ENCODE measurements at regions not wholly inside any gene's neighbourhood (a gene's known extent, or its start where the extent isn't known, plus 50 kb on each side); places are given as distances from the start of the nearest gene placed in this dataset.

DNA sequence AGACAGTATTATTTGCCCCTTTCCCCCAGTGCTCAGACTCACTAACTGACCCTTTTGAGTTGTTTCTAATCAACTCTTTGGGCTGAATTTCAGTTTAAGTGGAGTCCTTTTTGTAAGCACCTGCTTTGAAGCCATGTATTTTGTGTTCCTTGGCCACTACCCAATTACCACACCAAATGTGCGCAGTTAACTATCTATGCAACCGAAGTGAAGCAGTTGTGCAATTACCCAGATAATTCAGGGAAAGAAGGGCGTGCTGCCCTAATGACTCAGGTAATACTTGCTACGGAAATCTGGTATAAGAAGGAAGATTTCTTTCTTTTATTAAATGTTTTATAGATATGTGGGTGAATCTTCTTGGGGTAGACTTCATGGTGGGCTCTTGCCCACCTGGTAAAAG, 371.9 kb upstream of the TBL1XR1 start:
- TF ChIP-seq, protein P1, sequence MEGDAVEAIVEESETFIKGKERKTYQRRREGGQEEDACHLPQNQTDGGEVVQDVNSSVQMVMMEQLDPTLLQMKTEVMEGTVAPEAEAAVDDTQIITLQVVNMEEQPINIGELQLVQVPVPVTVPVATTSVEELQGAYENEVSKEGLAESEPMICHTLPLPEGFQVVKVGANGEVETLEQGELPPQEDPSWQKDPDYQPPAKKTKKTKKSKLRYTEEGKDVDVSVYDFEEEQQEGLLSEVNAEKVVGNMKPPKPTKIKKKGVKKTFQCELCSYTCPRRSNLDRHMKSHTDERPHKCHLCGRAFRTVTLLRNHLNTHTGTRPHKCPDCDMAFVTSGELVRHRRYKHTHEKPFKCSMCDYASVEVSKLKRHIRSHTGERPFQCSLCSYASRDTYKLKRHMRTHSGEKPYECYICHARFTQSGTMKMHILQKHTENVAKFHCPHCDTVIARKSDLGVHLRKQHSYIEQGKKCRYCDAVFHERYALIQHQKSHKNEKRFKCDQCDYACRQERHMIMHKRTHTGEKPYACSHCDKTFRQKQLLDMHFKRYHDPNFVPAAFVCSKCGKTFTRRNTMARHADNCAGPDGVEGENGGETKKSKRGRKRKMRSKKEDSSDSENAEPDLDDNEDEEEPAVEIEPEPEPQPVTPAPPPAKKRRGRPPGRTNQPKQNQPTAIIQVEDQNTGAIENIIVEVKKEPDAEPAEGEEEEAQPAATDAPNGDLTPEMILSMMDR (IDR thresholded peaks at IDR 0.05): no peak
- TF ChIP-seq POLR2A (IDR thresholded peaks at IDR 0.05): no peak

Measured in adrenal gland (tissue), 5 donors.